Ammon's horn (tissue), 1 donor: ENCODE measurements at regions not wholly inside any gene's neighbourhood (a gene's known extent, or its start where the extent isn't known, plus 50 kb on each side); places are given as distances from the start of the nearest gene placed in this dataset.

Source experiments
- DNase-seq: peaks from one replicate; pipeline ENCODE4 v3.0.0-alpha.2; 2016; ENCODE audit warnings: low spot score

GRCh38 chr1:13922466-13923110 is 222.6 kb downstream of the PRDM2 start:
- DNase-seq, result peak; percentile 10

- DNase-seq, result no peak
Measured at GRCh38 chr1:13926556-13926955, 226.6 kb downstream of the PRDM2 start.

- DNase-seq, result no peak
Measured at GRCh38 chr1:13927736-13928135, 227.7 kb downstream of the PRDM2 start.

- no peak for DNase-seq
Measured at GRCh38 chr1:13929313-13929712, 229.3 kb downstream of the PRDM2 start.

- DNase-seq, result no peak
Measured at GRCh38 chr1:13930151-13930550, 230.2 kb downstream of the PRDM2 start.

- no peak for DNase-seq
Measured at GRCh38 chr1:13931226-13931625, 231.2 kb downstream of the PRDM2 start.

- DNase-seq, result no peak
Measured at GRCh38 chr1:13935336-13935735, 235.3 kb downstream of the PRDM2 start.

- DNase-seq, result no peak
Measured at GRCh38 chr1:13941315-13941714, 241.3 kb downstream of the PRDM2 start.

GRCh38 chr1:13943055-13943454 is 243.1 kb downstream of the PRDM2 start:
- no peak for DNase-seq

- no peak for DNase-seq
Measured at GRCh38 chr1:13945856-13946255, 245.9 kb downstream of the PRDM2 start.

- DNase-seq, result no peak
Measured at GRCh38 chr1:13947658-13948057, 247.7 kb downstream of the PRDM2 start.

GRCh38 chr1:13948396-13948795 is 248.4 kb downstream of the PRDM2 start:
- DNase-seq, result no peak

GRCh38 chr1:13948888-13949391 is 249.0 kb downstream of the PRDM2 start:
- no peak for DNase-seq

GRCh38 chr1:13949546-13949945 is 249.6 kb downstream of the PRDM2 start:
- no peak for DNase-seq

GRCh38 chr1:13950637-13951036 is 250.6 kb downstream of the PRDM2 start:
- DNase-seq, result no peak

- no peak for DNase-seq
Measured at GRCh38 chr1:13951793-13952751, 252.1 kb downstream of the PRDM2 start.

GRCh38 chr1:13952985-13953384 is 253.0 kb downstream of the PRDM2 start:
- DNase-seq, result no peak

GRCh38 chr1:13956393-13956792 is 256.4 kb downstream of the PRDM2 start:
- no peak for DNase-seq

GRCh38 chr1:13960375-13960987 is 260.5 kb downstream of the PRDM2 start:
- DNase-seq, result peak; percentile 77

- no peak for DNase-seq
Measured at GRCh38 chr1:13964768-13965167, 264.8 kb downstream of the PRDM2 start.

- peak; percentile 82 for DNase-seq
Measured at GRCh38 chr1:13965770-13966398, 265.9 kb downstream of the PRDM2 start.

GRCh38 chr1:13967707-13968106 is 267.7 kb downstream of the PRDM2 start:
- DNase-seq, result no peak
